ENCODE measurements at regions not wholly inside any gene's neighbourhood (a gene's known extent, or its start where the extent isn't known, plus 50 kb on each side); places are given as distances from the start of the nearest gene placed in this dataset.
"Not testable (repeated sequence)": the region's sequence is repeated elsewhere in the genome, so short reads cannot be mapped to it uniquely, and the experiment has no call there.

- DNase-seq: not testable (repeated sequence)
These were observed 155.8 kb upstream of the FAM174A start for GRCh38 chr5:100379254-100379858.

GRCh38 chr5:100364757-100365478 lies 170.3 kb upstream of the FAM174A start:
- not testable (repeated sequence) for DNase-seq

- not testable (repeated sequence) for DNase-seq
These were observed 170.8 kb upstream of the FAM174A start for GRCh38 chr5:100364343-100364742.

GRCh38 chr5:100359998-100360397 lies 175.2 kb upstream of the FAM174A start:
- not testable (repeated sequence) for DNase-seq

- not testable (repeated sequence) for DNase-seq
These were observed 188.9 kb upstream of the FAM174A start for GRCh38 chr5:100346269-100346668.

- not testable (repeated sequence) for DNase-seq
These were observed 193.7 kb upstream of the FAM174A start for GRCh38 chr5:100341485-100341884.

GRCh38 chr5:100322483-100322882 lies 212.7 kb upstream of the FAM174A start:
- no peak for DNase-seq

- no peak for DNase-seq
These were observed 215.3 kb upstream of the FAM174A start for GRCh38 chr5:100319885-100320284.

- peak; percentile 73 for DNase-seq
These were observed 221.5 kb upstream of the FAM174A start for GRCh38 chr5:100313657-100314056.

GRCh38 chr5:100311806-100312205 lies 223.4 kb upstream of the FAM174A start:
- DNase-seq: peak; percentile 41

- DNase-seq: no peak
These were observed 229.2 kb upstream of the FAM174A start for GRCh38 chr5:100306000-100306399.

- no peak for DNase-seq
These were observed 232.0 kb upstream of the FAM174A start for GRCh38 chr5:100303216-100303615.

GRCh38 chr5:100299261-100299660 lies 235.9 kb upstream of the FAM174A start:
- peak; percentile 7 for DNase-seq

GRCh38 chr5:100276071-100276470 lies 259.1 kb upstream of the FAM174A start:
- DNase-seq: no peak

GRCh38 chr5:100275631-100276030 lies 259.5 kb upstream of the FAM174A start:
- DNase-seq: no peak

- DNase-seq: no peak
These were observed 261.2 kb upstream of the FAM174A start for GRCh38 chr5:100273846-100274580.

GRCh38 chr5:100270023-100270771 lies 265.0 kb upstream of the FAM174A start:
- DNase-seq: peak; percentile 16

GRCh38 chr5:100260968-100261367 lies 274.2 kb upstream of the FAM174A start:
- no peak for DNase-seq

GRCh38 chr5:100252944-100253343 lies 282.2 kb upstream of the FAM174A start:
- no peak for DNase-seq

- DNase-seq: no peak
These were observed 283.1 kb upstream of the FAM174A start for GRCh38 chr5:100252037-100252436.

- no peak for DNase-seq
These were observed 285.3 kb upstream of the FAM174A start for GRCh38 chr5:100249884-100250269.

GRCh38 chr5:100249211-100249883 lies 285.8 kb upstream of the FAM174A start:
- DNase-seq: no peak

- no peak for DNase-seq
These were observed 302.4 kb upstream of the FAM174A start for GRCh38 chr5:100232736-100233135.

Data from OCI-M1 (cell line).